K562 (cell line): ENCODE measurements at regions not wholly inside any gene's neighbourhood (a gene's known extent, or its start where the extent isn't known, plus 50 kb on each side); places are given as distances from the start of the nearest gene placed in this dataset.

Source experiments
- CSDE1 ChIP-seq, 2 experiments: fragments of 450-650 bp; IDR thresholded peaks; 2 replicates each; pipeline ENCODE4 v1.6.1; 2016; ENCODE audit warnings: mild to moderate bottlenecking in 1 of 2
- GABPB2 ChIP-seq: fragments of 250-450 bp; sonication (Bioruptor Pico); conservative IDR thresholded peaks from 2 replicates; pipeline ENCODE4 v1.5.1; 2021; ENCODE audit warnings: mild to moderate bottlenecking
- HDGF ChIP-seq: fragments of 450-650 bp; IDR thresholded peaks from 2 replicates; pipeline ENCODE4 v1.6.1; 2016
- HNRNPH1 ChIP-seq: fragments of 200-400 bp; formaldehyde crosslinking; optimal IDR thresholded peaks from 2 replicates; pipeline ENCODE3; 2017; ENCODE audit warnings: low read depth, mild to moderate bottlenecking, low read length, moderate library complexity
- HNRNPUL1 ChIP-seq: fragments of 200-400 bp; formaldehyde crosslinking; IDR thresholded peaks from 2 replicates; pipeline ENCODE4 v1.6.1; 2017; ENCODE audit warnings: low read length
- KLF6 ChIP-seq: fragments of 250-450 bp; sonication (Bioruptor Pico); IDR thresholded peaks from 2 replicates; pipeline ENCODE4 v1.4.0; 2020; ENCODE audit warnings: mild to moderate bottlenecking, moderate library complexity, borderline replicate concordance
- MCM7 ChIP-seq, 2 experiments: fragments of 450-650 bp; IDR thresholded peaks; 2 replicates each; pipeline ENCODE4 v1.6.1; 2016 to 2018
- MEIS2 ChIP-seq: fragments of 450-650 bp; IDR thresholded peaks from 2 replicates; pipeline ENCODE4 v1.6.1; 2014; ENCODE audit warnings: mild to moderate bottlenecking; ENCODE audit not compliant: partially characterized antibody
- PHF8 ChIP-seq: fragments of 200-600 bp; sonication (generic); IDR thresholded peaks from 2 replicates; pipeline ENCODE4 v1.6.1; 2012; ENCODE audit warnings: mixed run types, mild to moderate bottlenecking, inconsistent platforms, low read length, moderate library complexity, borderline replicate concordance
- POLR2AphosphoS5 ChIP-seq: IDR thresholded peaks from 2 replicates; pipeline ENCODE4 v1.6.1; 2011; ENCODE audit warnings: mild to moderate bottlenecking, low read depth, low read length, moderate library complexity; ENCODE audit not compliant: control insufficient read depth, insufficient read depth
- RBM25 ChIP-seq: fragments of 200-400 bp; formaldehyde crosslinking; IDR thresholded peaks from 2 replicates; pipeline ENCODE4 v1.6.1; 2018; ENCODE audit warnings: low read length, low read depth, moderate library complexity; ENCODE audit not compliant: severe bottlenecking
- SMAD3 ChIP-seq: fragments of 450-650 bp; formaldehyde crosslinking; conservative IDR thresholded peaks from 2 replicates; pipeline ENCODE4 v1.4.0; 2020; ENCODE audit warnings: mild to moderate bottlenecking
- TAL1 ChIP-seq: fragments of 450-650 bp; IDR thresholded peaks from 2 replicates; pipeline ENCODE4 v1.6.1; 2016; ENCODE audit warnings: mild to moderate bottlenecking
- ZNF696 ChIP-seq: fragments of 250-450 bp; sonication (Bioruptor Pico); conservative IDR thresholded peaks from 2 replicates; pipeline ENCODE4 v1.4.0; 2020; ENCODE audit warnings: mild to moderate bottlenecking, moderate library complexity
- TF ChIP-seq, protein P1 (sequence below): sonication (generic); formaldehyde crosslinking; IDR thresholded peaks from 2 replicates; pipeline ENCODE4 v1.8.1; 2023; ENCODE audit warnings: missing genetic modification reagents, mild to moderate bottlenecking, borderline replicate concordance
- TF ChIP-seq, protein P2 (sequence below): fragments of 250-450 bp; sonication (Bioruptor Pico); IDR thresholded peaks from 2 replicates; pipeline ENCODE4 v1.8.0; 2022; ENCODE audit warnings: moderate library complexity, mild to moderate bottlenecking, inconsistent platforms
- TF ChIP-seq, protein P3 (sequence below): fragments of 250-450 bp; sonication (Bioruptor Pico); IDR thresholded peaks from 2 replicates; pipeline ENCODE4 v1.4.0; 2020
- TF ChIP-seq, protein P4 (sequence below): fragments of 200-800 bp; sonication (Bioruptor generic); IDR thresholded peaks from 2 replicates; pipeline ENCODE4 v1.6.1; 2016; ENCODE audit warnings: missing genetic modification characterization, missing compliant biosample characterization

DNA sequence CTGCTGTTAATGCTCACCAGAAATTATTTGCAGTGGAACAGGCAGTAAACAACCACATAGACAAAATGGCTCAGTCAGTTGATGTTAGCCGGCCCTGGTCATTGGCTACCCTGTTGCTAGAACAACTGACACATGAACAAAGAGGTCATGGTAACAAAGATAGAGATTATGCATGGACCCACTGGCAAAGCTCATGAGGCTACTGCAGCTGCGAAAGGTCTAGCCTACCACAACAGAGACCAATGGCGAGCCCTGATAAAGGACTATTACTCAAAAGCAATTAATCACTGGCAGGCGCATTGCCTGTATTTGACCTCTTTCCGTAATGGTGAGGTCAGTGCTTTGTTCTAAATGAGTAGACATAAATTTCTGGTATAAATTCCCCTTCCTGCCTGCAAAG lies 474.2 kb downstream of the DSC3 start (continued):
- TF ChIP-seq, protein P1, sequence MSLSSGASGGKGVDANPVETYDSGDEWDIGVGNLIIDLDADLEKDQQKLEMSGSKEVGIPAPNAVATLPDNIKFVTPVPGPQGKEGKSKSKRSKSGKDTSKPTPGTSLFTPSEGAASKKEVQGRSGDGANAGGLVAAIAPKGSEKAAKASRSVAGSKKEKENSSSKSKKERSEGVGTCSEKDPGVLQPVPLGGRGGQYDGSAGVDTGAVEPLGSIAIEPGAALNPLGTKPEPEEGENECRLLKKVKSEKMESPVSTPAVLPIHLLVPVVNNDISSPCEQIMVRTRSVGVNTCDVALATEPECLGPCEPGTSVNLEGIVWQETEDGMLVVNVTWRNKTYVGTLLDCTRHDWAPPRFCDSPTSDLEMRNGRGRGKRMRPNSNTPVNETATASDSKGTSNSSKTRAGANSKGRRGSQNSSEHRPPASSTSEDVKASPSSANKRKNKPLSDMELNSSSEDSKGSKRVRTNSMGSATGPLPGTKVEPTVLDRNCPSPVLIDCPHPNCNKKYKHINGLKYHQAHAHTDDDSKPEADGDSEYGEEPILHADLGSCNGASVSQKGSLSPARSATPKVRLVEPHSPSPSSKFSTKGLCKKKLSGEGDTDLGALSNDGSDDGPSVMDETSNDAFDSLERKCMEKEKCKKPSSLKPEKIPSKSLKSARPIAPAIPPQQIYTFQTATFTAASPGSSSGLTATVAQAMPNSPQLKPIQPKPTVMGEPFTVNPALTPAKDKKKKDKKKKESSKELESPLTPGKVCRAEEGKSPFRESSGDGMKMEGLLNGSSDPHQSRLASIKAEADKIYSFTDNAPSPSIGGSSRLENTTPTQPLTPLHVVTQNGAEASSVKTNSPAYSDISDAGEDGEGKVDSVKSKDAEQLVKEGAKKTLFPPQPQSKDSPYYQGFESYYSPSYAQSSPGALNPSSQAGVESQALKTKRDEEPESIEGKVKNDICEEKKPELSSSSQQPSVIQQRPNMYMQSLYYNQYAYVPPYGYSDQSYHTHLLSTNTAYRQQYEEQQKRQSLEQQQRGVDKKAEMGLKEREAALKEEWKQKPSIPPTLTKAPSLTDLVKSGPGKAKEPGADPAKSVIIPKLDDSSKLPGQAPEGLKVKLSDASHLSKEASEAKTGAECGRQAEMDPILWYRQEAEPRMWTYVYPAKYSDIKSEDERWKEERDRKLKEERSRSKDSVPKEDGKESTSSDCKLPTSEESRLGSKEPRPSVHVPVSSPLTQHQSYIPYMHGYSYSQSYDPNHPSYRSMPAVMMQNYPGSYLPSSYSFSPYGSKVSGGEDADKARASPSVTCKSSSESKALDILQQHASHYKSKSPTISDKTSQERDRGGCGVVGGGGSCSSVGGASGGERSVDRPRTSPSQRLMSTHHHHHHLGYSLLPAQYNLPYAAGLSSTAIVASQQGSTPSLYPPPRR (CRISPR knock-in tag), result no peak
- TF ChIP-seq, protein P2, sequence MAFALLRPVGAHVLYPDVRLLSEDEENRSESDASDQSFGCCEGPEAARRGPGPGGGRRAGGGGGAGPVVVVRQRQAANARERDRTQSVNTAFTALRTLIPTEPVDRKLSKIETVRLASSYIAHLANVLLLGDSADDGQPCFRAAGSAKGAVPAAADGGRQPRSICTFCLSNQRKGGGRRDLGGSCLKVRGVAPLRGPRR (CRISPR knock-in tag), result no peak
- TF ChIP-seq, protein P3, sequence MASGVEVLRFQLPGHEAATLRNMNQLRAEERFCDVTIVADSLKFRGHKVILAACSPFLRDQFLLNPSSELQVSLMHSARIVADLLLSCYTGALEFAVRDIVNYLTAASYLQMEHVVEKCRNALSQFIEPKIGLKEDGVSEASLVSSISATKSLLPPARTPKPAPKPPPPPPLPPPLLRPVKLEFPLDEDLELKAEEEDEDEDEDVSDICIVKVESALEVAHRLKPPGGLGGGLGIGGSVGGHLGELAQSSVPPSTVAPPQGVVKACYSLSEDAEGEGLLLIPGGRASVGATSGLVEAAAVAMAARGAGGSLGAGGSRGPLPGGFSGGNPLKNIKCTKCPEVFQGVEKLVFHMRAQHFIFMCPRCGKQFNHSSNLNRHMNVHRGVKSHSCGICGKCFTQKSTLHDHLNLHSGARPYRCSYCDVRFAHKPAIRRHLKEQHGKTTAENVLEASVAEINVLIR (CRISPR knock-in tag), result no peak
- TF ChIP-seq HDGF (no peak), MCM7 (IDR thresholded peaks at IDR 0.05) (no peak), ZNF696 (CRISPR knock-in tag) (no peak), SMAD3 (no peak), HNRNPUL1 (no peak), HNRNPH1 (no peak), POLR2AphosphoS5 (peak; percentile 70; the same call in 1 of the 2 replicates), KLF6 (no peak), GABPB2 (CRISPR knock-in tag) (no peak), TAL1 (peak; percentile 60; the same call in 1 of the 2 replicates), CSDE1 (IDR thresholded peaks at IDR 0.05) (no peak), PHF8 (no peak), RBM25 (peak; percentile 23), MEIS2 (peak; percentile 95)
- TF ChIP-seq, protein P4, sequence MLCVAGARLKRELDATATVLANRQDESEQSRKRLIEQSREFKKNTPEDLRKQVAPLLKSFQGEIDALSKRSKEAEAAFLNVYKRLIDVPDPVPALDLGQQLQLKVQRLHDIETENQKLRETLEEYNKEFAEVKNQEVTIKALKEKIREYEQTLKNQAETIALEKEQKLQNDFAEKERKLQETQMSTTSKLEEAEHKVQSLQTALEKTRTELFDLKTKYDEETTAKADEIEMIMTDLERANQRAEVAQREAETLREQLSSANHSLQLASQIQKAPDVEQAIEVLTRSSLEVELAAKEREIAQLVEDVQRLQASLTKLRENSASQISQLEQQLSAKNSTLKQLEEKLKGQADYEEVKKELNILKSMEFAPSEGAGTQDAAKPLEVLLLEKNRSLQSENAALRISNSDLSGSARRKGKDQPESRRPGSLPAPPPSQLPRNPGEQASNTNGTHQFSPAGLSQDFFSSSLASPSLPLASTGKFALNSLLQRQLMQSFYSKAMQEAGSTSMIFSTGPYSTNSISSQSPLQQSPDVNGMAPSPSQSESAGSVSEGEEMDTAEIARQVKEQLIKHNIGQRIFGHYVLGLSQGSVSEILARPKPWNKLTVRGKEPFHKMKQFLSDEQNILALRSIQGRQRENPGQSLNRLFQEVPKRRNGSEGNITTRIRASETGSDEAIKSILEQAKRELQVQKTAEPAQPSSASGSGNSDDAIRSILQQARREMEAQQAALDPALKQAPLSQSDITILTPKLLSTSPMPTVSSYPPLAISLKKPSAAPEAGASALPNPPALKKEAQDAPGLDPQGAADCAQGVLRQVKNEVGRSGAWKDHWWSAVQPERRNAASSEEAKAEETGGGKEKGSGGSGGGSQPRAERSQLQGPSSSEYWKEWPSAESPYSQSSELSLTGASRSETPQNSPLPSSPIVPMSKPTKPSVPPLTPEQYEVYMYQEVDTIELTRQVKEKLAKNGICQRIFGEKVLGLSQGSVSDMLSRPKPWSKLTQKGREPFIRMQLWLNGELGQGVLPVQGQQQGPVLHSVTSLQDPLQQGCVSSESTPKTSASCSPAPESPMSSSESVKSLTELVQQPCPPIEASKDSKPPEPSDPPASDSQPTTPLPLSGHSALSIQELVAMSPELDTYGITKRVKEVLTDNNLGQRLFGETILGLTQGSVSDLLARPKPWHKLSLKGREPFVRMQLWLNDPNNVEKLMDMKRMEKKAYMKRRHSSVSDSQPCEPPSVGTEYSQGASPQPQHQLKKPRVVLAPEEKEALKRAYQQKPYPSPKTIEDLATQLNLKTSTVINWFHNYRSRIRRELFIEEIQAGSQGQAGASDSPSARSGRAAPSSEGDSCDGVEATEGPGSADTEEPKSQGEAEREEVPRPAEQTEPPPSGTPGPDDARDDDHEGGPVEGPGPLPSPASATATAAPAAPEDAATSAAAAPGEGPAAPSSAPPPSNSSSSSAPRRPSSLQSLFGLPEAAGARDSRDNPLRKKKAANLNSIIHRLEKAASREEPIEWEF, result no peak
